GM18907 (cell line): ENCODE measurements at regions not wholly inside any gene's neighbourhood (a gene's known extent, or its start where the extent isn't known, plus 50 kb on each side); places are given as distances from the start of the nearest gene placed in this dataset.
"Not testable (repeated sequence)": the region's sequence is repeated elsewhere in the genome, so short reads cannot be mapped to it uniquely, and the experiment has no call there.

Experiments used
- ATAC-seq: cut with Tn5 transposase; IDR thresholded peaks from one replicate; pipeline ENCODE4 v1.9.1; 2021; ENCODE audit warnings: mild to moderate bottlenecking, moderate library complexity; ENCODE audit not compliant: unreplicated experiment

DNA sequence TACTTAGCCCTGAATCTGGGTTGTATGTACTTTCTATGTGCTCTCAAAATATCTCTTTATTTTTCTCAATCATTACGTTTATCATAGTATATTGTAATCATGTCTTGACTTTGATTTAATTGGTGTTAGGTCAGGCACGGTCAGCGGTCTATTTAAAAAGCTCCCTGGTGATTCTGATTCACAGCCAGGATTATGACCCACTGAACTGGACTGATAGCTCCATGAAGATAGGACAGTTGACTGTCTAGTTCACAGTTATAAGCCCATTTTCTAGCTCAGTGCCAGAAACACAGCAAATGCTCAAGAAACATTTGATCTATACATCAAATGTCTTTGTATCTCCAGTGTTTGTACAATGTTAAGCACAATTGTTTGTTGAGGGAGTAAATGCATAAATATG, 111.5 kb upstream of the CCN2 start:
- no peak for ATAC-seq

DNA sequence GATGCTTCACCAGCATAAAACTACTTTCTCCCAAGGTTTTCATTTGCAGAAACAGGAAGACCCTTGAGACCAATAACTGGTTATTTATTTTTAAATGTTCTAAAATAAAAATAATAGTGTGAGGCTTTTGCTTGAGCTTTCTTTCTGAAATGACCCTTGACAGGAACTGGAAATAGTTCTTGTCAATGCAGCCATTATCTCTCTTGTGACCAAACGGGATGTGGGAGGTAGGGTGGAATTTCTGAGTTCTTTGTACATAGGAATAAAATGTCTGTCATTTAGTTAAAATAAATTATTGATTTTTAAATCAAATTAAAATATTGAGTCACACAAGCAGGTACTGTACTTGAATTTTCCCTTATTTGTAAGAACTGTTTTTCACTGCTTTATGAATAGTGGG, 110.2 kb upstream of the CCN2 start:
- no peak for ATAC-seq

DNA sequence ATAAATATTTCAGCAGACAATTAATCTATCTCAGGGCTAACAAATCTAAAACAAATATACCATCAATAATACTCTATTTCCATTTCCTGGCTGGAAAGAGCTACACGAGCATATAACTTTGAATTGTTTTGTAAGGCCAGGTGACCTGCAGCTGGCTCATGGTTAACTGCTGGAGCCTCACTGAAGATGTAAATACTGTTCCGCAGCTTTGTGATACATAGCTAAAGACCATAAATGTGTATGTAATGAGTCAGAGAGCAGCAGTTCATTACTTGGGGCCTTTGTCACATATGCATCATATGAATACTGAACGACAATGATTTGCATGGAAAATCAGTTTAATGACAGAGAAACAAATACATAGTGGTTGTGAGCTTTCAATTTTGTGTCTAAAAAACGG, 109.4 kb upstream of the CCN2 start:
- ATAC-seq, result no peak

DNA sequence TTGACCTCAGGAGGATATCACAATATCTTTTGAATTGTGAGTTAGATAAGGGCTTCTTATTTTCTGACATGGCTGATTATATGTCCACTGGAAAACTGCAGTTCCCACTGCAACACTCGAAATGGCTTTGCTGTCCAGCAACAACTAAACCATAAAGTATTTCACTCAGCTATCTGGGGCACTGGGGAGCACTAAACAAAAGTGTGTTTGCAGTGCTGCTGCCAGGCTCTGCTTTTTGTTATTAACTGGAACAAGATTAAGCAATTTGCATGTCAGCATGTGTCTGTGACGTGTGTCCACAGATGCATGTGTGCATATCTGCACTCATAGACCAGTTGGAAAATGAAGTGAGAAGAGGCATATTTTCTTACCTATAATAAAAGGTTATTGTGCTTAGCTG, 107.8 kb upstream of the CCN2 start:
- ATAC-seq, result no peak

DNA sequence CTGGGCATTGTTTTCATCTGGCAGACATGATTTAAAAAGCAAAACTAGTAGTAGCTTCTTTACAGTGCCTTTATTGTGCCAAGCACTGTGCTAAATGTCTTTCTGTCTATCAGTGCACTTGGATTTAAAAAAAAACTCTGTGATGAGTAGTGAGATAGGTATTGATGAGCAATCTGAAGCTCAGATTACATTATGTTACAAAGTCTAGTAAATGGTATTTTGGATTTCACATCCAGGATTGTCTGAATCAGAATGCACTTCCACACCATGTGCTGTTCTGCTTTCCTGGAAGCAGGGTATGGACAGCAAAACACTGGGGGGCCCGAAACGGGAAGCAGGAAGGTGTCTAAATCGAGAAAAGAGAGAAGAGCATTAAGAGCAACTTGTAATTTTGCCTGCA, 103.4 kb upstream of the CCN2 start:
- ATAC-seq, result no peak

DNA sequence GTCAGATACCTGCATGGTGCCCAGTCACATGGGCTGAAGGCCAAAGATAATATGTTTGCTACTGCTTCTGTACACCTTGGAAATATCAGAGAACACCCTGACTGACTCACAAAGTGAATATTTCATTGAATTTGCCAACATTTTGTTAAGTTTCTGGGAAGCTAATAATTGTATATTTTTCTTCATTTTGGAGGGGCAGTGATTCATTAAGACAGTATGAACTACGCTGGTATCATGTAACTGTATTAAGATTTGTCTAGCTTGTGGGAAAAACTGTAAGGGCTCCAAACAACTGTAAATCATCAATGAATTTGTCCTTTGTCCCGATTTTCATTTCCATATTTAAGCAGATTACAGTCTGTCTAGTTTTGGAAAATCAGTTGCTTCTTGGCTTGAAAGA, 102.3 kb upstream of the CCN2 start:
- no peak for ATAC-seq

DNA sequence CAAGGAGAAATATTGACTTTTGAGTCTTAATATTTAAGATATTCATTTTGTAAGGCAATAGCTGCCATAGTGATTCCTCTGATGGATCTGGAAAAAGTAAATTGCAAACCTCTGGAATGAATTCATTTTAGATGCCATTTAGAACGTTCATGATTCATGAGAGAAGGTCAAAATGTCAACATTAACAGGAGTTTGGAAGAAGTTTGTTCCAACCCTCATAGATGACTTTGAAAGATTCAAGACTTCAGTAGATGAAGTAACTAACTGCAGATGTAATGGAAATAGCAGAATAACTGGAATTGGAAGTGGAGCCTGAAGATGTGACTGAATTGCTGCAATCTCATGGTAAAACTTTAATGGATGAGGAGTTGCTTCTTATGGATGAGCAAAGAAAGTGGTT, 100.9 kb upstream of the CCN2 start:
- no peak for ATAC-seq

DNA sequence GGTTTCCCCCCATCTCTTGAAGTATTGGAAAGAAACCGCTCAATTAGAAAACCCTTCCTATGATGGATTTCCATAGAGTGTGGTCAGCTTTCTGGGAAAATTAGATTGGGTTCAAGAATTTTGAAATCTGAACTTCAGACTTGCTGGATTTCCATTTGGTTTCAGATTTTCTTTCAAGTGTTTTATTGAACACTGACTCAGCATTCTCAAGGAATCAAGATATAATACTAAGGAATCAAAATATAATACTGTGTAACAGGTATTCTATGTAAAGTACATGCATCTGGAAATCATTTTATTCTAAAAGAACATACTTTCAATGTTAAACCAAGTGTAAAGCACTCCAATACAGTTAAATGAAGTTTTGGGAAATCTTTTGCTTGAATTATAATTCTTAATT, 94.7 kb upstream of the CCN2 start:
- no peak for ATAC-seq

DNA sequence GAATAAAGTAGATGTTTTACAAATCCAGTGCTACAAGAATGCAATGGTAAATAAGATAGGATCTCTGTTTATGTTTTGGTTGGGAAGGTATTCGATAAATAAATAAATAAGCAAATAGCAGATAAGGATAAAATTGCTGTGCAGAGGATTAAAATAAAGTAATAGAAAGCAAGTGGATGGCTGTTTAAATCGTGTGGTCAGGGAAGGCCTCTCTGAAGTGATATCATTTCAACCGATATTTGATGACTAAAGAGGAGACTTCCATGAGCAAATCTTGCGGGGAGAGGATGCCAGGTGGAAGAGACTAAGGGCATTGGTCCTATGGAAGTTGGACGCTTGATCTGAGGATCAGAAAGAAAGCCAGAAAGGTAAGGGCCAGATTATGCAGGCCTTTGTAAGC, 92.0 kb upstream of the CCN2 start:
- no peak for ATAC-seq

DNA sequence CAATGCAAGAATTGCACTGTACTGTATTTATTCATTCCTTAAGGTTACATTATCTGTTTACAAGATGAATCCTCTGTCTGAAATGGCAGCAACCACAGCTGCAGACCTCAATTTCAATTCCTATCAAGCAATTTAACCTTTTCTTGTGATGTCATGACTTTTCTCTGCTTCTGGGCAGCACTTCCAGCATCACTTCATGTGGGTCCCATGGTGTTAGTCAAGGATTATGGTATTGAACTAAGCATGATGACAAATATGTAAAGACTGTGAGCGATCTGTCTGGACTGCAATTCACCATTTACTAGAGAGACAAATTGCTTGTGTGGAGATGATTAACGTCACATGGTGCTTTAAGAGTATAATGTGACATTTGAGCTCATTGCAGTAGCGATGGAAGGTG, 90.5 kb upstream of the CCN2 start:
- no peak for ATAC-seq

DNA sequence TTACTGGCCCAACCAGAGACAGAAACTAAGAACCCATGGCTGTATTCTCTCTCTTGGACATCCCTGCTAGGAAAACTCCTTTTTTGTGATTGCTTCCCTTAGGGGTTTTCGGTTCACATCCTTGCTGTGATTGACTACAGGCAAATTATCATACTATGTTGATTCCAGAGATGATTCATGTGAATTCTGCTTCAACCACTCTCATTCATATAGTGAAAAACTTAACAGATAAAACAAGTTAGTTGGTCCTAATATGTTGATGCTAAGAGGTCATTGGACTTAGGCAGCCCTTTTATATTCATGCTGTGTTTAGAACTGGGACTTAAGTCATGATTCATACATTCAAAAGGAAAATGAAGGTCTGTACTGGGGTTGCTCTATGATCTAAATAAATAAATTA, 76.9 kb upstream of the CCN2 start:
- ATAC-seq, result no peak

DNA sequence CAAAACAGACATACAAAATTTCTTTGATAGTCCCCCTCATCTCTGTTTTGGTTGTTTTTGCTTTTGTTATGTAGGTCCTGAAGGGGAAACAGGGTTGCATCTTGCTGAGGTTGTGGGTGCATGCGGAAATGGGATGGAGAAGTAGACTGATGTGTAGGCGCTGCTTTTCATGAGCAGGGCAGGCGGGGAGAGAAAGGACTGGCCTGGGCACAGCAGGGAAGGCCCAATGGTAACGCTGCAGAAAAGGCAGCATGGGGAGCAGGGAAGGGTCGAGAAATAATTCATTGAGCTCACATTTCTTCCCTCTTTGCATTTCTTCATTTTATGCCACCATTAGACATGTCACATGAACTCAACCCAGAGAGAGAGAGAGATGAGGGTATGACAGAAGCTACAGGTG, 74.3 kb upstream of the CCN2 start:
- ATAC-seq, result no peak

DNA sequence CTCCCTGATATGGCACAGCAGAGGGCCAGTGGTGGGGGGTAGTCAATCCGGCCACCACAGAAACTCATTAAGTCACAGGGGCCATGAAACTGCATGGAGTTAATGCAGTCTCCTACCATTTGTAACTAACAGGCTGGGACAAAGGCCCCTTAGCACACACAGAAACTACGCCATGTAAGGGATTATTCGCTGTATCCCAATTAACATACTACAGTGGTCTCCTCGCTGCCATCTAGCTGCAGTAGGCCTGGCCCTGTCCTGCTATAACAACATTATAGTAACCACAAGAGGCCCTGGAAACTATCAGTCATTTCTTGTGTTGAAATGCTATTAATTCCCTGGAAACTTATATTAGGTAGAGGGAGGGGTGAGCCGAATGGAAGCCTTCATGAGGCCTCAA, 72.3 kb upstream of the CCN2 start:
- no peak for ATAC-seq

DNA sequence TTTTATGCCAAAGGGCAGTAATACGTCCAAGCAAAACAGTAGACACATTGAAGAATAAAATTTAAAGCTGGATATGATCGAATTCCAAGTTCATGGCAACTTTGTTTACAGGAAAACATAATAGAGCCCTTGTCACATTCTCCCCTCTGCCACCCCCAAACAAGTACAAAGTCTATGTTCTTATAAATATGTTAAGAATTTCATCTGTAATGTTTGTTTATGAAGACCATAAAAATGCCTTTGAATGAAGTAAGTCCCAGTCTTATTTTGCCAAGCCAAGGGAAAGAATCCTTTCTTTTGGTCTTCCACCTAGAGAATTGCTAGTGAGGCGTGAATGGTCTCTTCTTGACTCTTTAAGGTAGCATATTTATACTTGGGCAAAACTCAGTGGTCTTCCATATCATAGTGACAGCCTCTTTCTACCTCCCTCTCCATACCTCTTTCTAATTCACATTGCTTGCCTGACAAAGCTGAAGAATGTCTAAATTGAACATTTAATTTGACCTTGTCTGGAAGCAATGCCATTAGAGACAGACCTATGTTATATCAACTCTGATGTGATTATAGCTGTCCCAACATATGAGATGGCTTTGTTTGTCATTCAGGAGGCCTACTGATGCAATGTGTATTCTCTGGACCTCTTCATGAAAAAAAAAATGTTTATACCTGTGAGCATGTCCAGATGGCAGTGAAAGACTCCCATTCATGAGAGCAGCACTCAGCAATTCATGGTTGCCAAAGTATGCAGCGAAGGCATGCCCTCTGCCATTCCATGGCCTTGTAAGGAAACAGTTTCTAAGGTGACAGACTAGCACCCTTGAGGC, 70.6 kb upstream of the CCN2 start:
- ATAC-seq, result no peak

DNA sequence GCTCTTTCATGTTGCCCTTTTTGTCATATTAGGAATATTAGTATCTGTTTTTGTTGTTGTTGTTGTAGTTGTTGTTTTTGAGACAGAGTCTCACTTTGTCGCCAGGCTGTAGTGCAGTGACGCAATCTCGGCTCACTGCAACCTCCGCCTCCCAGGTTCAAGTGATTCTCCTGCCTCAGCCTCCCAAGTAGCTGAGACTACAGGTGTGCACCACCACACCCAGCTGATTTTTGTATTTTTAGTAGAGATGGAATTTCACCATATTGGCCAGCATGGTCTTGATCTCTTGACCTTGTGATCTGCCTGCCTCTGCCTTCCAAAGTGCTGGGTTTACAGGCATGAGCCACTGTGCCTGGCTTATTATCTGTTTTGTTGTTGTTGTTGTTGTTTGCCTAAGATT, 69.7 kb upstream of the CCN2 start:
- not testable (repeated sequence) for ATAC-seq

DNA sequence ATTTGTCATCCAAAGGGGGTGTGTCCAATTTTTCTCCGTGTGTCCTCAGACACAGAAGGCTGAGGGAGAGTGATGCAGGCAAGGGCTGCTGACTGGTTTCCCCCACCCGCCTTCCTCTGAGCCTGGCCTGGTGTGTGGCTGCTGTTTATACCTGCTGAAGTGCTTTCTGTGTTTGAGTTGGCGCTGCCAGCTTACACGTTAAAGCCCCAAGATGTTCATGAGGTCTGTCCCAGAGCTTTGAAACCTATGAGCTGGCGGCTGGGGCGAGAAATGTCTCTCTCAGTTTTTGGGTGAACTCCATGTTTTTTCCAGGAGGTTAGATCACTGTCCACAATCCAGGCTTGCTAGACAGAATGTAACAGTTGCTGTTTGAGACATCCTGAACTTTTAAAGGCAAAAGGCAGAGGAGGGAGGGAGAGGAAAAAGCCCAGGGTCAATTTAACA, 69.0 kb upstream of the CCN2 start:
- no peak for ATAC-seq

DNA sequence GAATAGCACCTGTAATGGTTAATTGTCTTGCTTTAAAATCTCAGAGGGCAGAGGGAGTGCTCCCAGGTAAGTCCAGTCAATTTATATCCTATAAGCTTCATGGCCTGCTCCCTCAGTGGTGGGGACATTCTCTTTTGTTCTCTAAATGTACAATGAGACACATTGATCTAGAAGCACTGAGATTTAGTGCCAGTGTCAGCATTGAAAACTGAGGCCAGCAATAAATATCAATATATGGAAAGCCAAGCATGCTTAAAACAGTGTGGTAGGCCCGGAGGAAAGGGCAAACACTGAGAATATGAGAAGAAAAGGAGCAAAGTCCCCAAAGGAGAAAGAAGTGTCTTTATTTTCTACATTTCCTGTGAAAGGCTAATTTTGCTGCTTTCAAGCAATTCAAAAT, 68.4 kb upstream of the CCN2 start:
- ATAC-seq, result no peak

DNA sequence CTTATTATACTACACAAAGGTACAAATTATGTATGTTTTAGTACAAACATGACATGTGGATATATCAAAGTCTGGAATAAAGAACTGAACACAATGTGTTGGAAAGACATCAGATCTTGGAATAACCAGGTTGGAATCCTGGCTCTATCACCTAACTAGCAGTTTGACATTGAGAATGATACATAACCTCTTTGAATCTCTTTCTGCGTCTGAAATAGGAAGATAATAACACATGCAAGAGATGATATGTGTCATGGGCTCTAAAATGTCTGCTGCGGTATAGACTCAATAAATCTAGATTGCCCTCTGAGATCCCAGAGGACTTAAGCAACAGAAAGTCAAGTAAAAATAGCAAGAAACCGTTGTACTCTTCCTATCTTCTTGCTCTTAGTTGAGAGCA, 66.8 kb upstream of the CCN2 start:
- no peak for ATAC-seq

DNA sequence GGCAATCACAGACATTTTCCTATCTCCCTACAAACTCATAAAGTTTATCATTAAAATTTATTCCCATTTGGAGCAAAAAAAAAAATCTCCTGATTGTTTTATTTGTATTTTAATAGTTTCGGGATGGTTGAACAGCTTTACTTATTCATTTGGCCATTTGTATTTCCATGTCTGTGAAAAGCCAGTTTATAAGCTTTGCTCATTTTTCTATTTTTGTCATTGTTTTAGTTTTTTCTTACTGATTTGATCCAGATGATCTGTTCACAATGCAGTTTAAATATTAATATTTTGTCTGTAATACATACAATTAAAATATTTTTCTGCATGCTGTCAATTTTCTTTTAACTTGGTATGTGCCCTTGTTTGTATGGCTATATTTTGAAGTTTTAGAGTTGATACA, 65.2 kb upstream of the CCN2 start:
- no peak for ATAC-seq

DNA sequence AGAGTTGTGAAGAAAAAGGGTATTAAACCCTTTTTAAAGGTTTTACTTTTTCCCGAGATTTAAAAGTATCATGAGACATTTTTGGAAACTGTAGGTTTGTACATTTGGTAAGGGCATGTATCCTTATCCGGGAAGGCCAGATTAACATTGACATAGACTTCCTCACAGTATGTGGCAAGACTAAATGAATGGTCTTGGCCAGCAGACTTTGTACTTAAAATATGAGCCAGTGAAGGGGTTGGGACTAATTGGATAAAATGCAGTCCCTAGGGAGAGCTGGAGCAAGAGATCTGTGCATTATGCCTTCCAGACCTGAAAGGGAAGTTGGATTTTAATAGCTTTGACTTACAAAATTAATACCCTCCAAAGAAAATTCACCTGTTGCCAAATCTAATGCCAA, 60.4 kb upstream of the CCN2 start:
- no peak for ATAC-seq

DNA sequence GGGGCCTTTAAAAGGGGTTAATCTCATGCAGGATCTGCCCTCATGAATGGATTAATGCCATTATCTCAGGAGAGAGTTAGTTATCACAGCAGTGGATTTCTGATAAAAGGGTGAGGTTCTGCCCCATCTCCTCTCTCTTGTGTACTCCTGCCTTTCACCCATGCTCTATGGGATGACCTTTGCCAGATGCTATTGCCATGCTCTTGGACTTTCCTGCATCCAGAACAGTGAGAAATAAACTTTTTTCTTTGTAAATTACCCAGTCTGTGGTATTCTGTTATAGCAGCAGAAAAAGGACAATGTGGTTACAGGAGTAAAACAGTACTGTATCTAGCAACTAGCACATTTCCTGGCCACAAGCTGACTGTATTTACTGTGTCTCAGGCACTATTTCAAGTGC, 58.0 kb upstream of the CCN2 start:
- ATAC-seq, result no peak

DNA sequence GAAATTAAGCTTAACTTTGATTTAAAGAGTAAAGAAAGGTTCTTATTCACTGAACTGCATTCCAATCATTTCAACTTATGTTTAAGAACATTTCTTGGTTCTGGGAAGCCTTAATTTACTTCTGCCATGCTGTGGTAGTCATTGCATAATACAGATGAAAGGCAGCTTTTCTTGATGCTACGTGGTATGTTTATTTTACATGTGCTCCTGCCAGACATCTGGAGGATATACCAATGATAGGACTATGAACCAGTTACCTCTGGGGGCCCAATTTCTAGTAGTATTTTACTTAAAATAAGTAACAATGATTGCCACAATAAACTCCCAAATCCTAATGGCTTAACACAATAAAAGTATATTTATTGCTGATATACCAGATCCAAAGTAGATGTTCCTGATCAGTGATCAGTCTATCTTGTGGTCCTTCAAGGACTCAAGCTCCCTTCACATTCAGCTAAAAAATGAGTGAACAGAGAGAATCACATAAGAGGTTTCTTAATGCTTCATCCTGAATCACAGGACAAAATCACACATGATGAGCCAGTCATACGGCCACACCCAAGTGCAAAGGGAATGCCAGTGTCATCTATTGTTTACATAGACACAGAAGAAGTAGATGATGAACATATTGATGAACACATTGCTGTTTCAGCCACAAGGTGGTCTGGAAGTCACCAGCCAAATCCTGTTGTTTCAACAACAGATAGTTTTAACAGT, 56.5 kb upstream of the CCN2 start:
- no peak for ATAC-seq

DNA sequence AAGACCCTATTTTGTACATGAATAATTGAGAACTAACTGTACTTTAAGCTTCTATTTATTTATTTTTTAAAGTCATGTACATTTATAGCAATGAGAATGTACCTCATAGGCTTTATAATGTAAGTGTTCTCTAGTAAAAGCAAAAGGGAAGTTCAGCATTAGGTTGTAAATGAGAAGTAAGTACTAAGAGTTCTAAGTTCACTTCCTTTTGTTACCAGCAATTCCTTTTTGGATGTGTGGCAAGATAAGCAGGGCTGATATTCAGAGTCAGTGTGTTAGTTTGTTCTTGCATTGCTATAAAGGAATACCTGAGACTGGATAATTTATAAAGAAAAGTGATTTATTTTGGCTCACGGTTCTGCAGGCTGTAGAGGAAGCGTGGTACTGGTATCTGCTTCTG, 54.0 kb upstream of the CCN2 start:
- no peak for ATAC-seq
